Smooth muscle cell (in vitro differentiated cells): ENCODE measurements at regions not wholly inside any gene's neighbourhood (a gene's known extent, or its start where the extent isn't known, plus 50 kb on each side); places are given as distances from the start of the nearest gene placed in this dataset.

ENCODE experiments used
- DNase-seq: peaks from one replicate; lab custom pipeline; 2025; ENCODE audit not compliant: unreplicated experiment; lab: John Stamatoyannopoulos, UW
- H2AFZ ChIP-seq: fragments of 200-600 bp; sonication (generic); 2 replicates; pipeline ENCODE4 v1.6.0; 2016; ENCODE audit warnings: antibody characterized with exemption, low read depth, mild to moderate bottlenecking
- H3F3A ChIP-seq: fragments of 200-600 bp; sonication (generic); 2 replicates; pipeline ENCODE4 v1.6.0; 2017; ENCODE audit warnings: antibody characterized with exemption, low read depth
- H3K27ac ChIP-seq: fragments of 200-600 bp; sonication (generic); 2 replicates; pipeline ENCODE4 v1.5.1; 2016; ENCODE audit warnings: low read depth, mild to moderate bottlenecking
- H3K27me3 ChIP-seq: fragments of 200-600 bp; sonication (generic); 2 replicates; pipeline ENCODE4 v1.6.1; 2016; ENCODE audit warnings: low read depth, mild to moderate bottlenecking
- H3K36me3 ChIP-seq: fragments of 200-600 bp; sonication (generic); 2 replicates; pipeline ENCODE4 v1.5.1; 2016; ENCODE audit warnings: low read depth
- H3K4me1 ChIP-seq: fragments of 200-600 bp; sonication (generic); 2 replicates; pipeline ENCODE4 v1.5.1; 2016; ENCODE audit warnings: low read depth
- H3K4me2 ChIP-seq: fragments of 200-600 bp; sonication (generic); 2 replicates; pipeline ENCODE4 v1.6.0; 2016; ENCODE audit warnings: mild to moderate bottlenecking
- H3K4me3 ChIP-seq: fragments of 200-600 bp; sonication (generic); 2 replicates; pipeline ENCODE4 v1.5.1; 2016; ENCODE audit warnings: mild to moderate bottlenecking
- H3K79me2 ChIP-seq: fragments of 200-600 bp; sonication (generic); 2 replicates; pipeline ENCODE4 v1.6.0; 2016; ENCODE audit warnings: low read depth, mild to moderate bottlenecking
- H3K9ac ChIP-seq: fragments of 200-600 bp; sonication (generic); 2 replicates; pipeline ENCODE4 v1.6.0; 2016; ENCODE audit warnings: low read depth
- H3K9me3 ChIP-seq: fragments of 200-600 bp; sonication (generic); replicated peaks from 2 replicates; pipeline ENCODE4 v1.5.1; 2016; ENCODE audit warnings: low read depth
- H4K20me1 ChIP-seq: fragments of 200-600 bp; sonication (generic); 2 replicates; pipeline ENCODE4 v1.6.0; 2016; ENCODE audit warnings: low read depth
- WGBS: methylation state at CpG from one replicate; pipeline ENCODE4 v1.1.7; 2016; ENCODE audit warnings: low lambda C conversion rate; 5-methylcytosine and 5-hydroxymethylcytosine counted together
- TF ChIP-seq, protein P1 (sequence below): fragments of 200-600 bp; sonication (generic); IDR thresholded peaks from 2 replicates; pipeline ENCODE4 v1.5.1; 2017; ENCODE audit warnings: borderline replicate concordance, mild to moderate bottlenecking, antibody characterized with exemption; ENCODE audit not compliant: insufficient read depth, poor library complexity, severe bottlenecking

DNA sequence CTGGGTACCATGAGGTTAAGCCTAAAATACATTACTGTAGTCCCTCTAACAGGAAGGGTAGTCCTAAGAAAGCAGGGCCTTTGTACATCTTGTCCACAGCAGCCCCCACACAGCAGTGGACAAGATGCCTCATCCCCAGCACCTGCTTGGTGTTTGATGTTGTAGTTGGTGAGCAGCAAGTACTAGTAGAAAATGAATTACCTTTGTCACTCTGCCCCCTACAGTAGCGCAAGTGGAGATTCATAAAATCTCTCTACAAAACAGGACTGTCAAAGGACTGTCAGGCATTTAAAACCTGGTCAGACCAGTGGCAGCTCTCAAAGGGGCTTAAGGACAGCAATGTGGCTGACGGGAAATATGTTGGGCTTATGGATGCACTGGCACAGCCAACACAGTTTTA, 122.5 kb downstream of the TMEM174 start:
- H4K20me1 ChIP-seq, result no peaks in the 10 kb centered on the region
- no peak overlapping the region for H2AFZ ChIP-seq
- no peaks in the 10 kb centered on the region for H3K36me3 ChIP-seq
- no peaks in the 10 kb centered on the region for H3K79me2 ChIP-seq
- peaks cover 11% of the 10 kb centered on the region for H3F3A ChIP-seq
- peaks cover 25% of the 10 kb centered on the region for H3K4me1 ChIP-seq
- peaks cover 25% of the 10 kb centered on the region for H3K27me3 ChIP-seq
- DNase-seq, result no peak
- no peak overlapping the region for H3K4me3 ChIP-seq
- no peak overlapping the region for H3K27ac ChIP-seq
- 75% methylated on average over 2 of the region's 2 CpGs for WGBS
- no peaks in the 10 kb centered on the region for H3K9me3 ChIP-seq
- no peak overlapping the region for H3K4me2 ChIP-seq
- H3K9ac ChIP-seq, result no peak overlapping the region
- TF ChIP-seq, protein P1, sequence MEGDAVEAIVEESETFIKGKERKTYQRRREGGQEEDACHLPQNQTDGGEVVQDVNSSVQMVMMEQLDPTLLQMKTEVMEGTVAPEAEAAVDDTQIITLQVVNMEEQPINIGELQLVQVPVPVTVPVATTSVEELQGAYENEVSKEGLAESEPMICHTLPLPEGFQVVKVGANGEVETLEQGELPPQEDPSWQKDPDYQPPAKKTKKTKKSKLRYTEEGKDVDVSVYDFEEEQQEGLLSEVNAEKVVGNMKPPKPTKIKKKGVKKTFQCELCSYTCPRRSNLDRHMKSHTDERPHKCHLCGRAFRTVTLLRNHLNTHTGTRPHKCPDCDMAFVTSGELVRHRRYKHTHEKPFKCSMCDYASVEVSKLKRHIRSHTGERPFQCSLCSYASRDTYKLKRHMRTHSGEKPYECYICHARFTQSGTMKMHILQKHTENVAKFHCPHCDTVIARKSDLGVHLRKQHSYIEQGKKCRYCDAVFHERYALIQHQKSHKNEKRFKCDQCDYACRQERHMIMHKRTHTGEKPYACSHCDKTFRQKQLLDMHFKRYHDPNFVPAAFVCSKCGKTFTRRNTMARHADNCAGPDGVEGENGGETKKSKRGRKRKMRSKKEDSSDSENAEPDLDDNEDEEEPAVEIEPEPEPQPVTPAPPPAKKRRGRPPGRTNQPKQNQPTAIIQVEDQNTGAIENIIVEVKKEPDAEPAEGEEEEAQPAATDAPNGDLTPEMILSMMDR, result no peak

DNA sequence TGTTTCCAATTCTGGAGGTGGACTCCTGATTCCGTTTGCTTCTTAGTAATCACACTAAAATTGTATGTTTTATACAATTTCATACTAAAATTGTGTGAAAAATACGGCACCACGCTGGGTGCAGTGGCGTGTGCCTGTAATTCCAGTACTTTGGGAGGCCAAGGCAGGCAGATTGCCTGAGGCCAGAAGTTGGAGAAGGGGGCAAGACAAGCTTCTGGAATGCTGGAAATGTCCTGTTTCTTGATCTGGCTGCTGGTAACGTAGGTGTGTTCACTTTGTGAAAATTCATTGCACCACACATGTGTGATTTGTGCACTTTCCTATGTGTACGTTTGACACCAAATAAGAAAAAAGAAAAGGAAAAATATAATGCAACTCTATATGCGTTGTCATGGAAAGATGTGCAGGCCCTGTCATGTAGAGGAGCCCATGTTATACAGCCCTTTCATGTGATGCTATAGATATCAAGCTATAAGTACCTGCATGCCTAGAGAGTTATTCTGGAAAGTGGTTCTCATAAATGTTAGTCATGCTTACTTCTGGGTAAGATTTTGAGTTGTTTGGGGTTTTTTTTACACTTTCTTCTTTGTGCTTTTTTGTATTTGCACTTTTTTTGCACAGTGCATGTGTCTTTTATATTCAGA, 119.9 kb downstream of the TMEM174 start:
- WGBS, result 68% methylated on average over 7 of the region's 7 CpGs
- Histone ChIP-seq H3K4me1 (peaks cover 7% of the 10 kb centered on the region), H3K27me3 (peaks cover 1% of the 10 kb centered on the region), H3K27ac (no peak overlapping the region), H4K20me1 (no peaks in the 10 kb centered on the region), H3K4me3 (no peak overlapping the region), H3K9ac (no peak overlapping the region), H3K79me2 (no peaks in the 10 kb centered on the region), H2AFZ (no peak overlapping the region), H3K36me3 (no peaks in the 10 kb centered on the region), H3K9me3 (no peaks in the 10 kb centered on the region), H3F3A (peaks cover 11% of the 10 kb centered on the region), H3K4me2 (no peak overlapping the region)
- TF ChIP-seq, protein P1, result no peak
- no peak for DNase-seq

DNA sequence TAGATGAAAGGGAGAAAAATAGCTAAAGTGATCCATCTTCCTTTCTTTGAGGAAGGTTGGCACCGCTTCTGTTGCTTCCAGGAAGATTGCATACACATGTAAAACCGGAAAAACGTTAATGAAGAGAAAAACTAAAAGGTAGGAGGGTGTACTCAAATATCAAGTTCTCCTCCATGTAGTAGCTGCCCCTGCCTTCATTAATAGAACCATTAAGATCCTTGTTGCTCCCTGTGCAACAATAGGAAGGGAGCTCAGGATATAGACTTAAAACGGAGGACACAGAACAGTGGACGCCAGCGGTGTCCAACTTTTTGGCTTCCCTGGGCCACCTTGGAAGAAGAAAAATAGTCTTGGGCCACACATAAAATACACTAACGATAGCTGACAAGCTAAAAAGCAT, 118.9 kb downstream of the TMEM174 start:
- Histone ChIP-seq H3K27ac (no peak overlapping the region), H4K20me1 (no peaks in the 10 kb centered on the region), H3K4me1 (peaks cover 7% of the 10 kb centered on the region), H3K79me2 (no peaks in the 10 kb centered on the region), H3F3A (peaks cover 11% of the 10 kb centered on the region), H3K9ac (no peak overlapping the region), H3K4me2 (no peak overlapping the region), H3K36me3 (no peaks in the 10 kb centered on the region), H2AFZ (no peak overlapping the region), H3K9me3 (no peaks in the 10 kb centered on the region), H3K27me3 (no peaks in the 10 kb centered on the region), H3K4me3 (no peak overlapping the region)
- 88% methylated on average over 7 of the region's 7 CpGs for WGBS
- DNase-seq, result no peak
- TF ChIP-seq, protein P1, result no peak

DNA sequence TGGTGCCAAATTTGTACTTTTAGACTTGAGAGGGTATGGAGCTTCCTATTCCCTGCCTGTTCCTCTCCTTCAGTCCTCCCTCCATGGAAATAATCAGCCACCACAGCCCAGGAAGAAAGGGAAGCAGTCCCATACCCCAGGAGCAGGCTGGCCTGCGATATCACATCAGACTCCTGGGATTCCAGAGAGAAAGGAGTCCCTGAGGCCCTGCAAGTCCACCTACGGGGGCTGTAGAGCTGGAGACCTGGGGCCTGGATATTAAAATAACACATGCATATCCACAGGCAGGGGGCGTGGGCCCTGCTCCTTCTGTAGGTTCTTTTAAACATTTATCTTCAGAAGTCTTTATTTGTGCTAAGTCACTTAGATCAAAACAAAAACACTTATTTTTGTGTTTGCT, 117.2 kb downstream of the TMEM174 start:
- Histone ChIP-seq H3K79me2 (no peaks in the 10 kb centered on the region), H2AFZ (no peak overlapping the region), H4K20me1 (no peaks in the 10 kb centered on the region), H3F3A (peaks cover 2% of the 10 kb centered on the region), H3K4me2 (no peak overlapping the region), H3K27me3 (no peaks in the 10 kb centered on the region), H3K9ac (no peak overlapping the region), H3K4me3 (no peak overlapping the region), H3K36me3 (no peaks in the 10 kb centered on the region), H3K4me1 (no peaks in the 10 kb centered on the region), H3K9me3 (no peaks in the 10 kb centered on the region), H3K27ac (no peak overlapping the region)
- 87% methylated on average over 3 of the region's 3 CpGs for WGBS
- no peak for DNase-seq
- TF ChIP-seq, protein P1, result no peak
